B cell (primary cell): ENCODE measurements at regions not wholly inside any gene's neighbourhood (a gene's known extent, or its start where the extent isn't known, plus 50 kb on each side); places are given as distances from the start of the nearest gene placed in this dataset.

ENCODE experiments used
- ATAC-seq: fragments of 200-7000 bp; cut with Tn5 transposase; one replicate; pipeline ENCODE4 v1.10.0; 2021; ENCODE audit warnings: low read depth, mild to moderate bottlenecking, moderate number of reproducible peaks, moderate library complexity
- CTCF ChIA-PET: fragments of 350-600 bp; sonication (Branson Sonifier 250); formaldehyde crosslinking; loops from one replicate; lab custom pipeline; 2021; ENCODE audit warnings: antibody characterized with exemption, inconsistent platforms; lab: Charles Lee
- POLR2A ChIA-PET: fragments of 350-600 bp; sonication (Branson Sonifier 250); formaldehyde crosslinking; loops from one replicate; lab custom pipeline; 2021; ENCODE audit warnings: antibody characterized with exemption; lab: Charles Lee
- DNase-seq: peaks from one replicate; pipeline ENCODE4 v3.0.0; 2013
- H2AFZ ChIP-seq: 2 replicates; pipeline ENCODE4 v1.6.1; 2012; ENCODE audit warnings: mild to moderate bottlenecking, low read depth, low read length; ENCODE audit not compliant: insufficient read depth, poor library complexity, severe bottlenecking
- H3K27ac ChIP-seq, 2 donors: 1 replicate in 1 of 2; 2 replicates in 1 of 2; pipeline ENCODE4 v1.5.1; 2012 to 2013; ENCODE audit warnings: low read length in 2 of 2, mild to moderate bottlenecking in 2 of 2, moderate library complexity in 1 of 2
- H3K27me3 ChIP-seq, 4 experiments: fragments of 200-600 bp in 1 of 4; sonication (generic) in 1 of 4; replicated peaks in 1 of 4; 1 replicate in 2 of 4; 2 replicates in 2 of 4; pipeline versions ENCODE4 v1.6.1 to v1.7.0; 2013 to 2016; ENCODE audit warnings: low read length in 3 of 4, mild to moderate bottlenecking in 2 of 4, mixed read lengths in 1 of 4, moderate library complexity in 1 of 4; ENCODE audit not compliant: insufficient read depth in 4 of 4, control insufficient read depth in 3 of 4; ENCODE audit errors: control extremely low read depth in 1 of 4
- H3K36me3 ChIP-seq, 2 experiments: replicated peaks in 1 of 2; 1 replicate in 1 of 2; 2 replicates in 1 of 2; pipeline versions ENCODE4 v1.6.1 to v1.7.1; 2013; ENCODE audit warnings: low read length in 1 of 2; ENCODE audit not compliant: insufficient read depth in 2 of 2, control insufficient read depth in 1 of 2; ENCODE audit errors: control extremely low read depth in 1 of 2, extremely low read depth in 1 of 2
- H3K4me1 ChIP-seq, 2 donors: fragments of 200-600 bp in 1 of 2; sonication (generic) in 1 of 2; 1 replicate in 1 of 2; 2 replicates in 1 of 2; pipeline versions ENCODE4 v1.5.1 to v1.6.1; 2013 to 2017; ENCODE audit warnings: low read length in 2 of 2; ENCODE audit not compliant: control insufficient read depth in 2 of 2, insufficient read depth in 2 of 2
- H3K4me2 ChIP-seq: replicated peaks from 2 replicates; pipeline ENCODE3; 2012; ENCODE audit warnings: mild to moderate bottlenecking, low read depth, low read length; ENCODE audit not compliant: poor library complexity, severe bottlenecking
- H3K4me3 ChIP-seq, 5 experiments: fragments of 200-600 bp in 1 of 5; sonication (generic) in 1 of 5; 1 replicate in 3 of 5; 2 replicates in 2 of 5; pipeline versions ENCODE4 v1.5.1 to v1.7.0; 2011 to 2016; ENCODE audit warnings: low read length in 4 of 5, mild to moderate bottlenecking in 4 of 5, low read depth in 2 of 5, control low read depth in 1 of 5, moderate library complexity in 1 of 5; ENCODE audit not compliant: insufficient read depth in 1 of 5; ENCODE audit errors: control extremely low read depth in 1 of 5, extremely low read depth in 1 of 5
- H3K79me2 ChIP-seq: fragments of 200-600 bp; sonication (generic); one replicate; pipeline ENCODE4 v1.6.0; 2016; ENCODE audit warnings: low read length; ENCODE audit not compliant: control insufficient read depth, insufficient read depth
- H3K9ac ChIP-seq: fragments of 200-600 bp; sonication (generic); 2 replicates; pipeline ENCODE4 v1.6.1; 2017; ENCODE audit warnings: mild to moderate bottlenecking, low read length, moderate library complexity
- H3K9me3 ChIP-seq, 3 donors: one replicate each; pipeline versions ENCODE4 v1.6.1 to v1.7.1; 2013; ENCODE audit warnings: low read length in 2 of 3; ENCODE audit not compliant: control insufficient read depth in 2 of 3, insufficient read depth in 1 of 3; ENCODE audit errors: control extremely low read depth in 1 of 3
- H4K20me1 ChIP-seq: 2 replicates; pipeline ENCODE4 v1.6.0; 2012; ENCODE audit warnings: mild to moderate bottlenecking, low read length; ENCODE audit not compliant: insufficient read depth, control insufficient read depth, poor library complexity, severe bottlenecking
- H3K27ac Mint-ChIP-seq: one replicate; pipeline ENCODE4 v1.8.0; 2021; ENCODE audit warnings: mixed read lengths
- H3K27me3 Mint-ChIP-seq: one replicate; pipeline ENCODE4 v1.8.0; 2021; ENCODE audit warnings: mixed read lengths
- H3K4me1 Mint-ChIP-seq: one replicate; pipeline ENCODE4 v1.8.0; 2021; ENCODE audit warnings: mixed read lengths
- H3K4me3 Mint-ChIP-seq: one replicate; pipeline ENCODE4 v1.8.0; 2021; ENCODE audit warnings: mixed read lengths
- H3K9me3 Mint-ChIP-seq: one replicate; pipeline ENCODE4 v1.8.0; 2022; ENCODE audit warnings: mixed read lengths; ENCODE audit not compliant: insufficient read depth
- EZH2 ChIP-seq: IDR thresholded peaks from 2 replicates; pipeline ENCODE4 v1.6.1; 2012; ENCODE audit warnings: borderline replicate concordance, low read depth, mild to moderate bottlenecking, moderate library complexity, low read length; ENCODE audit not compliant: insufficient read depth, poor library complexity, severe bottlenecking
- WGBS: methylation state at CpG from one replicate; pipeline ENCODE4 v1.1.5; 2013; ENCODE audit warnings: missing lambda C conversion rate; ENCODE audit not compliant: insufficient coverage; 5-methylcytosine and 5-hydroxymethylcytosine counted together
- intact Hi-C: fragments of 100-400 bp; cut with micrococcal nuclease; formaldehyde crosslinking; loops from one replicate; pipeline ENCODE4 v1.10.0; 2022
- TF ChIP-seq, protein P1 (sequence below): fragments of 200-600 bp; IDR thresholded peaks from one replicate; pipeline ENCODE4 v1.8.0; 2022; ENCODE audit warnings: antibody characterized with exemption, mild to moderate bottlenecking

- Histone ChIP-seq H3K9ac (no peak overlapping the region), H3K4me3 (no peak overlapping the region), H3K9me3 (no peaks in the 10 kb centered on the region), H4K20me1 (no peaks in the 10 kb centered on the region), H3K4me2 (no peak overlapping the region), H3K79me2 (no peaks in the 10 kb centered on the region), H3K27ac (no peak overlapping the region), H3K27me3 (no peaks in the 10 kb centered on the region), H3K4me1 (peaks cover 0 to 5% of the 10 kb centered on the region in 2 donors), H2AFZ (no peak overlapping the region), H3K36me3 (no peaks in the 10 kb centered on the region)
- peaks cover 12% of the 10 kb centered on the region for H3K4me1 Mint-ChIP-seq
- POLR2A ChIA-PET = interaction anchor here (1.3 kb wide), 1 partner anchor 71 kb away, joined by 3 read pairs; no protein-coding TSS in a partner anchor
- ATAC-seq = no peak
- WGBS = no CpG with 5 or more reads among the region's 1 CpG
- CTCF ChIA-PET = interaction anchor here (0.6 kb wide), 1 partner anchor 35 kb away, joined by 3 read pairs; no protein-coding TSS in a partner anchor
- intact Hi-C loops = no loop called here
- H3K9me3 Mint-ChIP-seq = no peaks in the 10 kb centered on the region
- no peaks in the 10 kb centered on the region for H3K27me3 Mint-ChIP-seq
- DNase-seq = no peak
- H3K27ac Mint-ChIP-seq = no peak overlapping the region
- H3K4me3 Mint-ChIP-seq = no peak overlapping the region
- TF ChIP-seq, protein P1, sequence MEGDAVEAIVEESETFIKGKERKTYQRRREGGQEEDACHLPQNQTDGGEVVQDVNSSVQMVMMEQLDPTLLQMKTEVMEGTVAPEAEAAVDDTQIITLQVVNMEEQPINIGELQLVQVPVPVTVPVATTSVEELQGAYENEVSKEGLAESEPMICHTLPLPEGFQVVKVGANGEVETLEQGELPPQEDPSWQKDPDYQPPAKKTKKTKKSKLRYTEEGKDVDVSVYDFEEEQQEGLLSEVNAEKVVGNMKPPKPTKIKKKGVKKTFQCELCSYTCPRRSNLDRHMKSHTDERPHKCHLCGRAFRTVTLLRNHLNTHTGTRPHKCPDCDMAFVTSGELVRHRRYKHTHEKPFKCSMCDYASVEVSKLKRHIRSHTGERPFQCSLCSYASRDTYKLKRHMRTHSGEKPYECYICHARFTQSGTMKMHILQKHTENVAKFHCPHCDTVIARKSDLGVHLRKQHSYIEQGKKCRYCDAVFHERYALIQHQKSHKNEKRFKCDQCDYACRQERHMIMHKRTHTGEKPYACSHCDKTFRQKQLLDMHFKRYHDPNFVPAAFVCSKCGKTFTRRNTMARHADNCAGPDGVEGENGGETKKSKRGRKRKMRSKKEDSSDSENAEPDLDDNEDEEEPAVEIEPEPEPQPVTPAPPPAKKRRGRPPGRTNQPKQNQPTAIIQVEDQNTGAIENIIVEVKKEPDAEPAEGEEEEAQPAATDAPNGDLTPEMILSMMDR = no peak
- no peak for TF ChIP-seq EZH2
These were observed 171.8 kb upstream of the NR3C1 start for GRCh38 chr5:143575286-143575685.

- no peaks in the 10 kb centered on the region for H3K36me3 ChIP-seq
- TF ChIP-seq EZH2 = no peak
- TF ChIP-seq, protein P1 = no peak
- H3K4me3 ChIP-seq = no peak overlapping the region
- no peak overlapping the region for H3K4me2 ChIP-seq
- H3K4me3 Mint-ChIP-seq = no peak overlapping the region
- no peak overlapping the region for H3K27ac ChIP-seq
- H4K20me1 ChIP-seq = no peaks in the 10 kb centered on the region
- no peaks in the 10 kb centered on the region for H3K9me3 ChIP-seq
- no peak for ATAC-seq
- H3K4me1 Mint-ChIP-seq = peaks cover 12% of the 10 kb centered on the region
- no peak overlapping the region for H3K9ac ChIP-seq
- H3K9me3 Mint-ChIP-seq = no peaks in the 10 kb centered on the region
- H3K27me3 Mint-ChIP-seq = no peaks in the 10 kb centered on the region
- POLR2A ChIA-PET = interaction anchor here (0.6 kb wide), 1 partner anchor 139 kb away, joined by 3 read pairs; no protein-coding TSS in a partner anchor
- H2AFZ ChIP-seq = no peak overlapping the region
- WGBS = no CpG with 5 or more reads among the region's 1 CpG
- CTCF ChIA-PET = interaction anchor here (0.8 to 1.3 kb wide), 2 partner anchors 10 to 20 kb away, joined by 3 read pairs; no protein-coding TSS in a partner anchor
- no peaks in the 10 kb centered on the region for H3K27me3 ChIP-seq
- intact Hi-C loops = loop anchor here (5.0 kb wide), 1 partner anchor 33 kb away; no protein-coding TSS in a partner anchor
- H3K4me1 ChIP-seq = peaks cover 0 to 5% of the 10 kb centered on the region in 2 donors
- no peaks in the 10 kb centered on the region for H3K79me2 ChIP-seq
- no peak overlapping the region for H3K27ac Mint-ChIP-seq
- DNase-seq = no peak
These were observed 170.8 kb upstream of the NR3C1 start for GRCh38 chr5:143574236-143574635.
